Mesenteric fat pad (tissue), 1 donor: ENCODE measurements at regions not wholly inside any gene's neighbourhood (a gene's known extent, or its start where the extent isn't known, plus 50 kb on each side); places are given as distances from the start of the nearest gene placed in this dataset.

Source experiments
- DNase-seq: peaks from one replicate; pipeline ENCODE4 v3.0.0-alpha.2; 2020; ENCODE audit warnings: low spot score
- donor health status: DM: yes; HTN: yes; CAD: no.

DNA sequence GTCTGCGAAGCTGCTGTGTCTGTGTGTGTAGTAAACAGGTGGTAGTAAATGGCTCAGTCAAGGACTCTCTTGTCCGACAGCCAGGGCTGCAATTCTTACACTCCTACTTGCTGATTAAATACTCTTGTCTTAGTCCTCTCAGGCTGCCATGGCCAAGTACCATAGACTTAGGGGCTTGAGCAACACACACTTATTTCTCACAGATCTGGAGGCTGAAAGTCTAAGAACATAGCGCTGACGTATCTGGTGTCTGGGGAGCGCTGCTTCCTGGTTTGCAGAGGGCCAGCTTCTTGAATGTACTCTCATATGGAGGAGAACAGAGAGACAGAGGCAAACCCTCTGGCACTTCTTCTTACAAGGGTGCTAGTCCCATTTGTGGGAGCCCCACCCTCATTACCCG is 411.0 kb downstream of the MED10 start:
- no peak for DNase-seq

DNA sequence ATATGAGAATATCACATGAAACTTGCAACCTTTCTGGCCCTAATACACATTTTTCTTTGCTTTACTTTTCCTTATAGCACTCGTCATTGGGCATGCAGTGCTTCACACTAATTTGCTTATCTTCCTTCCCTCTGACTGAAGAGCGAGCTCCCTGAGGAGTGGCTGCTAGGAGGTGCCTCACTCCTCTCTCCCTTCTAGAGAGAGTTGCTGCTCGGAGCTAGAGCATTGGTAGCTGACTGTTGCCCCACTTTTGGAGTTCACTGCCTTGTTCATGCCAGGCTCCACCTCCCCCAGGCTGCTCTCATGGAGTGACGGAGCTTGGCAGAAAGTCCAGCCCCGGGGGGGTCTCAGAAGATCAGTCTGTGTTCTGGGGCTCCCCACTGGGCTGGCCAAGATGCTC is 413.2 kb downstream of the MED10 start:
- DNase-seq = no peak

DNA sequence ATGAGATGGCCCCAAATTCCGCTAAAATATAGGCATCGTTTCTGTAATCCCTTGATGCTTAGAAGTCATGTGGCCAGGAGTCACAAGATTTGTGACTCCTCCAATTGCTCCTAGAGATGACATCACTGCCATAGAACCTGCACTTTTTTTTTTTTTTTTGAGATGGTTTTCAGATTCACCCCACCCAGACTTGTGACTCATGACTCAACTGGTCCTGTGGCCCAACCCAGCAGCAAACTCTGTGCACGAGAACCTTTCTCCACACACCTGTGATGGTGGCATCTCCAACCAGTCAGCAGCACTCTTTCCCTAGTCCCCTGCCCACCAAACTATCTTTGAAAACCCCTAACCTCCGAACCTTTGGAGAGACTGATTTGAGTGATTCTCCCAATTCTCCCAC is 414.0 kb downstream of the MED10 start:
- no peak for DNase-seq

DNA sequence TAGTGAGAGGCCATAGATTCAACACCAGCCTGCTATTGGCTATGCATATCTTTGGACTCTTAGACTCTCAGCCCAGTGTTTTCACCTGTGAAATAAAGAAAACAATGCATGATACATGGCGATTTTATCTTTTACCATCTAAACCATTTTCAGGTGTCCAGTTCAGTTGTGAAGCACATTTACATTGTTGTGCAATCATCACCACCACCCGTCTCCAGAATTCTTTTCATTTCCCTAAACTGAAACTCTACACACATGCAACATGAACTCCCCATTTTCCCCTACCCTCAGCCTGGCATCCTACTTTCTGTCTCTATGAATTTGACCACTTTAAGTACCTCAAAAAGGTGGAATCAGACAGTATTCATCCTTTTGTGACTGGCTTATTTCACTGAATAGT is 420.6 kb downstream of the MED10 start:
- no peak for DNase-seq

GRCh38 chr5:5954275-5954598 is 424.1 kb downstream of the MED10 start:
- DNase-seq = no peak

DNA sequence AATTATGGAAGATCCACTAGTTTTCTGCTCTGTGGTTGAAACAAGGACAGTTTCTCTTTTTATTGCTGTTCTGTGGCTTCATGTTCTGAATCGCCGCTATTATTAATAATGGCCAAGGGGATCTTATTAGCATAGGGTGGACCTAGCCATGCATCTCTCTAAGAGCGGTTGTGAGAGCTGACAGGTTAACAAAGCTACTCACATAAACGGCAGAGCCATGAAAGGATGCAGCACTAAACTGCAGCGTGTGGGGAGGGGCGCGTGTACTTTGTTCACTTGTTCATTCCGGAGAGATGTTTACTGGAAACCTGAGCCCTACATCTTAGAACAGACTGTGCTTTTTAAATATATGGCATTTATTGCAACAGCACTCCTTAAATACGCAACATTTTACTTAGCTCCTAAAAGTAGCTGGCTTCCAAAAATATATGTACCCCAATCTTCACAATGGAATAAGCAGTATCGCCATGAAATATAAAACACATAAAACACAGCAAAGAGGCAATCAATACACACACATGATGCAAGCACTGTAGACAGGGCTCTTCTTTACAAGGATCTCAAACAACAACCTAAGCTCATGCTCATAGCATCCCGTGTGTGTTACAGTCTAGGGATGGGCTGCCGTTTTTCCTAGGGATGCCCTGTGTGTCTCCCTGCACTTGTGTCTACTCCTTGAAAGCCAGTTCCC is 424.6 kb downstream of the MED10 start:
- DNase-seq = no peak

DNA sequence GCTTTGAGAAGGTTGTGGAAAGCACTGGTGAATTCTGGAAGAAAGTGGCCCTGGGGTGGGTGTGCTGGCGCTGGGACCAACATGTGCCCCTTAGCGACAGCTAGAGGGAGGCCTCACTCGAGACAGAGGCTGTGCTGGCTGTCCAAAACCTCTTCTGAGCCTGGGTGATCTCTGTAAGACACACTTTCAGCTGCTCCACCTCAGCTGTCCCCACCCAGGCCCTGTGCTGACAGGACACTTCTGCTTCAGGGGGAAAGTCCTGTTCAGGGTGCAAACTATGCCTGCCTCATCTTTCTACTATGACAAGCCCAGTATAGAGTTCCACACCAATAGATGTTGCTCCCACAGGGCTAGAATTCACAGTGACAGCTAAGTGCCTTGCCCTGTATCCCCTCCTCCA is 426.4 kb downstream of the MED10 start:
- DNase-seq = no peak

- no peak for DNase-seq
Measured at GRCh38 chr5:5950658-5951057, 427.7 kb downstream of the MED10 start.

DNA sequence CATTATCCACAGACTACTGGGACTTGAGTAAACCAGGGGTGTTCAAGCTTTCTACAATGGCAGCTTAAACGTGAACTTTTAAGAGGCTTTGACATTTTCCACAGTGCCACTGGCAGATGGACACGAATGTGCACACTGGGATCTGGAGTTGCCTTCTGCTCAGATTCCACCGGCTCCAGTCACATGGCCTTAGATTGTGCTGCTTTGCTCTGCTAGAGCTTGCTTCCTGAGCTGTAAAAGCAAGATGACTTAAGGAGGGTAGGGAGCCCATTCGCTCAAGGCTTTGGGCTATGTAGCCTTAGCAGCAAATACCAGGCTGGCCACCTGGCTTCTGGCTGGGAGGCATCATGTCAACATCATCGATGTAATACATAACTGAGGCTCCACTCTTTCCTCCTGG is 436.9 kb downstream of the MED10 start:
- DNase-seq = no peak

GRCh38 chr5:5939759-5940370 is 438.5 kb downstream of the MED10 start:
- no peak for DNase-seq

DNA sequence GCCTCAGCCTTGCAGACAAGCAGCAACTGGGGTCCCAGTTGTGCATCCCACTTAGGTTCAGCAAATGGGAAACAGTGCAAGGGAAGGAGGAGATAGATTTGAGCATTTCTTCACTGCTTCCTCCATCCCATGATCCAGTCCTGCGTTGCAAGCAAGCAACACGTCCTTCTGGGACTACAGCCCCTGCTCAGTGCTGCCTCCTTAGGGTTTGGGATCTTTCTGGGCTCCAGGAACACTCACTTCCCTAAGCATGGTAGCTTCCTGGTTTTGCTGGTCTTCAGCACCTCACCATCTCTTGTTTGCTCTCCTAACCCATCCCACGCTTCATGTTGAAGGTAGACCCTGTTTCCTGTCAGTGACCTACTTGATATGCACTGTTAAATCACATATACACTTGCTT is 444.7 kb downstream of the MED10 start:
- no peak for DNase-seq

DNA sequence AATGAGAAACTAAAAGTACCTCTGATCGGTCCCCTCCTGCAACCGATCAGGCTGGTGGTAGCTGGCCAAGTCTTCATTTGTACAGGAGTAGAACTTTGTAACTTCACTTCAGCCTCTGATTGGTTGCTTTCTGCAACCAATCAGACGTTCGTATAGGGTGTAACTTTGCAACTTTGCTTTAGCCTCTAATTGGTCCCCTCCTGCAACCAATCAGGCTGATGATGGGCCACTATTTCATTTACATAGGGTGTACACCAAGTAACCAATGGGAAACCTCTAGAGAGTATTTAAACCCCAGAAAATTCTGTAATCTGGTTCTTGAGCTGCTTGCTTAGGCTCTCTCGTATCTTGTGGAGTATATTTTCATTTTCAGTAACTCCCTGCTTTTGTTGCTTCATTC is 445.5 kb downstream of the MED10 start:
- no peak for DNase-seq

- DNase-seq = no peak
Measured at GRCh38 chr5:5930561-5930960, 447.8 kb downstream of the MED10 start.

DNA sequence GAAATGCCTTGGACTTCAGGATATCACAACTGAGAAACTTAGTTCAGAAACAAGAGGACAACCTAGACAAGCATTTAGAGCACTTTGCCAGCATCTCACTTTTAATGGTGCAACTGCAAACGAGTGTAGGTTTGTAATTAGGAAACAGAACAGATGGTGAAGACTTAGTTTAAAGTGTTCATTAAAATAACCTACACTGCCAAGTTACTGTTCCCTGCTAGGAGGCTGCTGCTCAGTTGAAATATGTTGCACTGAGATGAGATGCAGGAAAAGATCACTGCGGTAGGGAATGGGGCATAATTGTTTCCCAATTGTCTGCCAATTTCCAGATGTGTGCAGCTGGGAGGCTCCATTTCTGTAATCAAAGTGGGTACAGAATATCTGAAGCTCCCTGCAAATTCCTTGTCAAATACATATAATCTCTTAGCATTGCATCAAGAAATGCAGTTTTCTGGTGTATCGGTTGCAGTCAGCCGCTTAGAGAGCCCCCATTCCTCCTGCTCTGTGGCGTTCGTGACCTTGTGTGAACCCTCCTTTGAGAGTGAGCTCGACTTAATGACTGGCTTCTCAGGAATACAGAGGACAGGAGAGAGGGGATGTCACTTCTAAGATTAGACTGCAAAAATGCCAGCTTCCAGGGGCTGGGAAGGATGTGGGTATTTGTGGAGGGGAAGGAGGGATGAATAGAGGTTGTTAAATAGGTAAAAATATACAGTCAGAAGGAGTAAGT is 448.9 kb downstream of the MED10 start:
- no peak for DNase-seq

GRCh38 chr5:5925191-5925590 is 453.2 kb downstream of the MED10 start:
- DNase-seq = no peak

- DNase-seq = no peak
Measured at GRCh38 chr5:5919411-5919810, 458.9 kb downstream of the MED10 start.

- DNase-seq = no peak
Measured at GRCh38 chr5:5906778-5907177, 471.6 kb downstream of the MED10 start.

- DNase-seq = no peak
Measured at GRCh38 chr5:5905186-5905585, 473.2 kb downstream of the MED10 start.

GRCh38 chr5:5904113-5904512 is 474.2 kb downstream of the MED10 start:
- DNase-seq = no peak

DNA sequence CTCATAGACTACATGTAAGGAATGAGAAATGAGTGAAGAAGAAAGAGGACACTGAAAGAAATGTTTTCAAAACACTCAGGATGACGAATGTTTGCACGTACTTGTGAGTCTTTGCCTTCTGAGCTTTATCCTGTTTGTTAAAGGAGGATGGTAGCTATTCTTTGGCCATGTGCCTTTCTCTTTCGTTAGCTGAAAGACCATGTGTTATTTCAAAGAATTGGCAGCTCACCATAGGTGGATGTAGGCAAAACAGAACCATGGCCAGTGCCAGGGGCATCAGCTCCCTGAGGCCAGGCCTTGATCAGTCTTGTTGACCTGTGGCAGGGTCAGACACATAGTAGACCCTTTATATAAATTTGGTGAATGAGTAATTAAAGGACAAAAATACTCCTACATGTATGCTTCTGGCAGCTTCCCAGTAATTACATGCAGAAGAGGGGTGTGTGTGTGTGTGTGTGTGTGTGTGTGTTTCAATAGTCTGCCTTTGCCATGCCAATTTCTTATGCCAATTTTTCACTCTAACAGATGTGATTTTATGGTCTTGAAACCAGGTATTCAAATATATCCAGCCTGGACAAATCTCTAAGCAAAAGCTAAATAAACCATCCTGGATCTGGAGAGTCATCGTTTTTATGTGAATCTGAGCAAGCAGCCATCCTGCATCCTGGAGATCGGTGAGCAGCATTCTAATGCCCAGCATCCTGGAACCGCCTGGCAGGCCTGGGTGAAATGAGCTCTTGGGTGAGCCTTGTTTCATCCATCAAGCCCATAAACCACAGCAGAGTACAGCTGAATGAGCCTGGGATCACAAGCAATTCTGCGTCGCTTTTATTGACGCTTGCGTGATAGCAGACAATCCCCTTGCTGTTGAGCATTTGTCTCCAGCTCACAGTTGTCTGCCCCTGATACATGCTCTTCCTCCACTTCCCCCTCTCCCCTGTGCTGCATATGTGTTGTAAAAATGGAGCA is 475.4 kb downstream of the MED10 start:
- DNase-seq = no peak

DNA sequence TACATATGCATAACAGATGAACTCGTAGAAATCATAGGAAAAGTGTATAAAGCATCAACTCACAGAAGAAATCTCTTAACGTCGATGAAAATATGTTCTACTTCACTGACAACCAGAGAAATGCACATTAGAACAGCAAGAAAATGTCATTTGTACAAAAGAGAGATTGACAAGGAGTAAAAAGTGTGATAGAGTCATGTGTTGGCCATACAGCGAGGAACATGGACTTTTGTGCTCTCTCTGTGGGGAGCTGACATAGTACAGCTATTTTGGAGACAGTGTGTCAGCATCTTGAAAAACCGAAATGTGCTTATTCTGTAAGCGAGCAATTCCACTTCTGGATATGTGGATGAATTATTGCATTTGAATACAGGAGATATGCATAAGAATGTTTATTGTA is 477.9 kb downstream of the ICE1 start:
- DNase-seq = no peak

DNA sequence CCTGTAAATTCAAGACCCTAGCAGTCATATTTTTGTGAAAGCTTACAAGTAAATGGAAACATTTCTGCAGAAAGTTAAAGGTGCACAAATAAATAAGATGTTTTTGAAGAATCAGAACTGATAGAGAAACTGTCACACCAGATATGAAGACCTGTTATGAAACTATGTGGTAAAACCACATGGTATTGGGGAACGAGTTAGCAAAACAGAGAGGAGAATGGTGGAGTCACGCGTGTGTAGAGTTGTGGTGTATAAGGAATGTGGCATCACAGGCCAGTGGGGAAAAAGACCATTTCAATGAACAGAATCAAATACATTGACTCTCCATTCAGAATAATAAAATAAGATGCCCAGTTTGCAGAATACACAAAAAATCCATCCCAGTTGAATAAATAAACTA is 477.2 kb downstream of the ICE1 start:
- DNase-seq = no peak
